Vagina (tissue), 2 donors: ENCODE measurements at regions not wholly inside any gene's neighbourhood (a gene's known extent, or its start where the extent isn't known, plus 50 kb on each side); places are given as distances from the start of the nearest gene placed in this dataset.
A peak's percentile ranks its signal among the peaks of the same experiment; 100 is the strongest.

Experiments used
- DNase-seq, 2 donors: peaks; one replicate each; pipeline ENCODE4 v3.0.0-alpha.2; 2017; ENCODE audit errors: extremely low spot score in 2 of 2
- H3K27ac ChIP-seq: fragments of 200-600 bp; sonication (generic); one replicate; pipeline ENCODE4 v1.5.1; 2019
- H3K27me3 ChIP-seq: fragments of 200-600 bp; sonication (generic); one replicate; pipeline ENCODE4 v1.5.1; 2019
- H3K36me3 ChIP-seq, 2 donors: fragments of 200-600 bp; sonication (generic); one replicate each; pipeline ENCODE4 v1.5.1; 2017 to 2019
- H3K4me1 ChIP-seq: fragments of 200-600 bp; sonication (generic); one replicate; pipeline ENCODE4 v1.5.1; 2019
- H3K4me3 ChIP-seq, 2 donors: fragments of 200-600 bp; sonication (generic); 1 replicate in 1 of 2; 2 replicates in 1 of 2; pipeline ENCODE4 v1.5.1; 2016 to 2019
- H3K9me3 ChIP-seq: fragments of 200-600 bp; sonication (generic); one replicate; pipeline ENCODE4 v1.5.1; 2019
- CTCF ChIP-seq, 3 experiments: fragments of 450-650 bp in 2 of 3; fragments of 200-600 bp in 1 of 3; sonication (generic) in 1 of 3; IDR thresholded peaks; one replicate each; pipeline ENCODE4 v1.5.1; 2017 to 2019; ENCODE audit warnings: antibody characterized with exemption in 3 of 3, mild to moderate bottlenecking in 2 of 3, moderate library complexity in 2 of 3
- POLR2A ChIP-seq, 2 donors: fragments of 450-650 bp; IDR thresholded peaks; one replicate each; pipeline ENCODE4 v1.6.1; 2017; ENCODE audit warnings: antibody characterized with exemption in 2 of 2, mild to moderate bottlenecking in 2 of 2, moderate library complexity in 2 of 2
- POLR2AphosphoS5 ChIP-seq, 2 donors: sonication (generic); formaldehyde crosslinking; IDR thresholded peaks; one replicate each; pipeline ENCODE4 v1.9.0; 2017; ENCODE audit warnings: antibody characterized with exemption in 2 of 2, mild to moderate bottlenecking in 2 of 2, low read depth in 1 of 2; ENCODE audit not compliant: insufficient read depth in 1 of 2
- intact Hi-C: fragments of 100-400 bp; cut with DNase I; formaldehyde crosslinking; loops from one replicate; pipeline ENCODE4 v1.15.1; 2023

GRCh38 chr14:54048736-54049135 is 92.1 kb upstream of the BMP4 start:
- Histone ChIP-seq H3K27ac (no peak overlapping the region), H3K27me3 (no peaks in the 10 kb centered on the region), H3K9me3 (no peaks in the 10 kb centered on the region), H3K36me3 (no peaks in the 10 kb centered on the region), H3K4me3 (no peak overlapping the region), H3K4me1 (no peaks in the 10 kb centered on the region)
- DNase-seq: no peak
- TF ChIP-seq POLR2A (IDR thresholded peaks at IDR 0.05): no peak
- TF ChIP-seq CTCF (IDR thresholded peaks at IDR 0.05): no peak
- no peak for TF ChIP-seq POLR2AphosphoS5 (IDR thresholded peaks at IDR 0.05; ENCODE audit: insufficient read depth in 1 of 2, low read depth in 1 of 2)
- intact Hi-C loops: no loop called here

GRCh38 chr14:54050759-54051158 is 94.1 kb upstream of the BMP4 start:
- no peaks in the 10 kb centered on the region for H3K4me1 ChIP-seq
- no peak for TF ChIP-seq POLR2AphosphoS5 (IDR thresholded peaks at IDR 0.05; ENCODE audit: insufficient read depth in 1 of 2, low read depth in 1 of 2)
- TF ChIP-seq POLR2A (IDR thresholded peaks at IDR 0.05): no peak
- TF ChIP-seq CTCF (IDR thresholded peaks at IDR 0.05): no peak
- intact Hi-C loops: loop anchor here (5.0 kb wide), 1 partner anchor 1298 kb away; no protein-coding TSS in a partner anchor
- H3K9me3 ChIP-seq: no peaks in the 10 kb centered on the region
- no peaks in the 10 kb centered on the region for H3K36me3 ChIP-seq
- no peaks in the 10 kb centered on the region for H3K27me3 ChIP-seq
- no peak overlapping the region for H3K27ac ChIP-seq
- DNase-seq: no peak
- no peak overlapping the region for H3K4me3 ChIP-seq

- H3K4me1 ChIP-seq: no peaks in the 10 kb centered on the region
- intact Hi-C loops: loop anchor here (5.0 kb wide), 1 partner anchor 1301 kb away; no protein-coding TSS in a partner anchor
- H3K4me3 ChIP-seq: no peak overlapping the region
- no peak for DNase-seq
- TF ChIP-seq CTCF (IDR thresholded peaks at IDR 0.05) (no peak), POLR2AphosphoS5 (IDR thresholded peaks at IDR 0.05; ENCODE audit: insufficient read depth in 1 of 2, low read depth in 1 of 2) (no peak), POLR2A (IDR thresholded peaks at IDR 0.05) (no peak)
- H3K27me3 ChIP-seq: no peaks in the 10 kb centered on the region
- H3K9me3 ChIP-seq: no peaks in the 10 kb centered on the region
- H3K27ac ChIP-seq: peak overlapping the region; percentile 1
- no peaks in the 10 kb centered on the region for H3K36me3 ChIP-seq
Observed at GRCh38 chr14:54052696-54053385, 96.2 kb upstream of the BMP4 start.

- no peaks in the 10 kb centered on the region for H3K9me3 ChIP-seq
- H3K36me3 ChIP-seq: no peaks in the 10 kb centered on the region
- H3K4me3 ChIP-seq: no peak overlapping the region
- intact Hi-C loops: loop anchor here (5.0 kb wide), 1 partner anchor 1301 kb away; no protein-coding TSS in a partner anchor
- no peaks in the 10 kb centered on the region for H3K4me1 ChIP-seq
- DNase-seq: no peak
- no peak for TF ChIP-seq POLR2A (IDR thresholded peaks at IDR 0.05)
- TF ChIP-seq CTCF (IDR thresholded peaks at IDR 0.05): no peak
- TF ChIP-seq POLR2AphosphoS5 (IDR thresholded peaks at IDR 0.05; ENCODE audit: insufficient read depth in 1 of 2, low read depth in 1 of 2): no peak
- peak overlapping the region; percentile 1 for H3K27ac ChIP-seq
- H3K27me3 ChIP-seq: no peaks in the 10 kb centered on the region
Observed at GRCh38 chr14:54053386-54053745, 96.7 kb upstream of the BMP4 start.

- intact Hi-C loops: no loop called here
- no peak for TF ChIP-seq POLR2A (IDR thresholded peaks at IDR 0.05)
- TF ChIP-seq POLR2AphosphoS5 (IDR thresholded peaks at IDR 0.05; ENCODE audit: insufficient read depth in 1 of 2, low read depth in 1 of 2): no peak
- TF ChIP-seq CTCF (IDR thresholded peaks at IDR 0.05): no peak
- Histone ChIP-seq H3K27me3 (no peaks in the 10 kb centered on the region), H3K27ac (no peak overlapping the region), H3K4me1 (no peaks in the 10 kb centered on the region), H3K36me3 (no peaks in the 10 kb centered on the region), H3K4me3 (no peak overlapping the region), H3K9me3 (no peaks in the 10 kb centered on the region)
- no peak for DNase-seq
Observed at GRCh38 chr14:54058505-54058904, 101.9 kb upstream of the BMP4 start.
